ENCODE measurements at regions not wholly inside any gene's neighbourhood (a gene's known extent, or its start where the extent isn't known, plus 50 kb on each side); places are given as distances from the start of the nearest gene placed in this dataset.

GRCh38 chr5:10085185-10085584 lies 164.5 kb downstream of the ATPSCKMT start (continued):
- TF ChIP-seq CHD7 (IDR thresholded peaks at IDR 0.05; ENCODE audit: insufficient replicate concordance, low read length) (no peak), CEBPB (IDR thresholded peaks at IDR 0.05; ENCODE audit: low read depth, low read length) (no peak), SP2 (IDR thresholded peaks at IDR 0.05; ENCODE audit: low read length) (no peak), TEAD4 (IDR thresholded peaks at IDR 0.05; ENCODE audit: low read depth, low read length) (no peak)
